H9 (cell line): ENCODE measurements at regions not wholly inside any gene's neighbourhood (a gene's known extent, or its start where the extent isn't known, plus 50 kb on each side); places are given as distances from the start of the nearest gene placed in this dataset.

ENCODE experiments used
- DNase-seq: peaks from one replicate; pipeline ENCODE4 v3.0.0-alpha.2; 2017
- H2AFZ ChIP-seq: one replicate; pipeline ENCODE4 v1.6.1; 2013; ENCODE audit warnings: mild to moderate bottlenecking, low read length, control low read depth, moderate library complexity
- H2AK5ac ChIP-seq: 2 replicates; pipeline ENCODE4 v1.6.1; 2013; ENCODE audit warnings: low read length, control low read depth, mixed read lengths; ENCODE audit not compliant: insufficient read length
- H2BK120ac ChIP-seq: one replicate; pipeline ENCODE4 v1.6.1; 2013; ENCODE audit warnings: low read depth, mild to moderate bottlenecking, low read length, control low read depth, inconsistent platforms; ENCODE audit not compliant: poor library complexity, severe bottlenecking
- H2BK12ac ChIP-seq: 2 replicates; pipeline ENCODE4 v1.6.1; 2013; ENCODE audit warnings: low read length, control low read depth, mixed read lengths, low read depth; ENCODE audit not compliant: insufficient read length
- H2BK15ac ChIP-seq: 2 replicates; pipeline ENCODE4 v1.6.1; 2013; ENCODE audit warnings: low read depth, low read length, control low read depth
- H2BK20ac ChIP-seq: one replicate; pipeline ENCODE4 v1.6.1; 2013; ENCODE audit warnings: low read depth, mild to moderate bottlenecking, low read length, control low read depth, inconsistent platforms; ENCODE audit not compliant: poor library complexity, severe bottlenecking
- H2BK5ac ChIP-seq: 2 replicates; pipeline ENCODE4 v1.6.1; 2013; ENCODE audit warnings: low read length, control low read depth, mixed read lengths; ENCODE audit not compliant: insufficient read length
- H3K14ac ChIP-seq: 2 replicates; pipeline ENCODE4 v1.6.1; 2013; ENCODE audit warnings: low read length, control low read depth; ENCODE audit not compliant: insufficient read depth
- H3K18ac ChIP-seq: 2 replicates; pipeline ENCODE4 v1.6.1; 2013; ENCODE audit warnings: low read depth, mild to moderate bottlenecking, mixed read lengths, low read length, control low read depth; ENCODE audit not compliant: insufficient read length
- H3K23ac ChIP-seq: 2 replicates; pipeline ENCODE4 v1.6.1; 2013; ENCODE audit warnings: low read length, control low read depth, mixed read lengths, low read depth; ENCODE audit not compliant: insufficient read length
- H3K23me2 ChIP-seq: 2 replicates; pipeline ENCODE4 v1.6.1; 2013; ENCODE audit warnings: low read depth, mild to moderate bottlenecking, mixed read lengths, low read length, control low read depth; ENCODE audit not compliant: insufficient read length, poor library complexity, severe bottlenecking
- H3K27ac ChIP-seq: 2 replicates; pipeline ENCODE4 v1.5.1; 2013; ENCODE audit warnings: low read length, control low read depth, mixed read lengths, low read depth; ENCODE audit not compliant: insufficient read length
- H3K27me3 ChIP-seq: 2 replicates; pipeline ENCODE4 v1.6.1; 2013; ENCODE audit warnings: low read length, control low read depth, inconsistent platforms; ENCODE audit not compliant: insufficient read depth
- H3K4ac ChIP-seq: 2 replicates; pipeline ENCODE4 v1.6.1; 2013; ENCODE audit warnings: low read depth, mild to moderate bottlenecking, control low read depth, inconsistent platforms, low read length, moderate library complexity
- H3K4me1 ChIP-seq: 2 replicates; pipeline ENCODE4 v1.6.1; 2013; ENCODE audit warnings: low read length, control low read depth, inconsistent platforms; ENCODE audit not compliant: insufficient read depth
- H3K4me2 ChIP-seq: 2 replicates; pipeline ENCODE4 v1.6.1; 2013; ENCODE audit warnings: low read length, control low read depth, mixed read lengths; ENCODE audit not compliant: insufficient read length, insufficient read depth
- H3K56ac ChIP-seq: 2 replicates; pipeline ENCODE4 v1.6.1; 2013; ENCODE audit warnings: low read depth, mild to moderate bottlenecking, mixed read lengths, low read length, control low read depth; ENCODE audit not compliant: insufficient read length
- H3K79me1 ChIP-seq: 2 replicates; pipeline ENCODE4 v1.6.1; 2013; ENCODE audit warnings: low read depth, mild to moderate bottlenecking, moderate library complexity, low read length, control low read depth, inconsistent platforms; ENCODE audit not compliant: insufficient read depth, poor library complexity, severe bottlenecking
- H3K79me2 ChIP-seq: 2 replicates; pipeline ENCODE4 v1.6.1; 2013; ENCODE audit warnings: low read length, control low read depth, inconsistent platforms; ENCODE audit not compliant: insufficient read depth
- H3K9ac ChIP-seq: 2 replicates; pipeline ENCODE4 v1.6.1; 2013; ENCODE audit warnings: low read length, control low read depth, mixed read lengths; ENCODE audit not compliant: insufficient read length; ENCODE audit errors: extremely low read depth
- H3K9me3 ChIP-seq: one replicate; pipeline ENCODE4 v1.6.1; 2013; ENCODE audit warnings: low read depth, low read length, inconsistent platforms; ENCODE audit not compliant: control insufficient read depth
- H3T11ph ChIP-seq: one replicate; pipeline ENCODE4 v1.6.1; 2013; ENCODE audit warnings: mild to moderate bottlenecking, low read length, control low read depth, inconsistent platforms
- H4K20me1 ChIP-seq: one replicate; pipeline ENCODE4 v1.6.1; 2013; ENCODE audit not compliant: control insufficient read depth, insufficient read length, insufficient read depth
- H4K5ac ChIP-seq: 2 replicates; pipeline ENCODE4 v1.6.1; 2013; ENCODE audit warnings: low read depth, mild to moderate bottlenecking, mixed read lengths, low read length, control low read depth; ENCODE audit not compliant: insufficient read length
- H4K8ac ChIP-seq: replicated peaks from 2 replicates; pipeline ENCODE4 v1.6.1; 2013; ENCODE audit warnings: low read length, control low read depth, mixed read lengths, low read depth; ENCODE audit not compliant: insufficient read length
- H4K91ac ChIP-seq: 2 replicates; pipeline ENCODE4 v1.6.1; 2013; ENCODE audit warnings: low read depth, mild to moderate bottlenecking, moderate library complexity, mixed read lengths, low read length, control low read depth; ENCODE audit not compliant: insufficient read length
- H3K27ac Mint-ChIP-seq, 3 experiments: 2 replicates in 2 of 3; 3 replicates in 1 of 3; pipeline ENCODE4 v1.8.0; 2020 to 2021; ENCODE audit warnings: mixed read lengths in 3 of 3, mild to moderate bottlenecking in 1 of 3, moderate library complexity in 1 of 3
- H3K27me3 Mint-ChIP-seq: 2 replicates; pipeline ENCODE4 v1.8.0; 2021; ENCODE audit warnings: low read depth, mild to moderate bottlenecking, moderate library complexity, mixed read lengths
- H3K36me3 Mint-ChIP-seq, 3 experiments: 2 replicates in 2 of 3; 3 replicates in 1 of 3; pipeline ENCODE4 v1.8.0; 2020 to 2021; ENCODE audit warnings: low read depth in 3 of 3, mixed read lengths in 3 of 3; ENCODE audit not compliant: insufficient read depth in 1 of 3
- H3K4me1 Mint-ChIP-seq, 2 experiments: 2 replicates each; pipeline ENCODE4 v1.8.0; 2020; ENCODE audit warnings: mixed read lengths in 2 of 2
- H3K4me3 Mint-ChIP-seq, 2 experiments: 2 replicates in 1 of 2; 3 replicates in 1 of 2; pipeline ENCODE4 v1.8.0; 2020 to 2021; ENCODE audit warnings: mild to moderate bottlenecking in 2 of 2, mixed read lengths in 2 of 2, moderate library complexity in 1 of 2
- H3K9me3 Mint-ChIP-seq, 2 experiments: 2 replicates in 1 of 2; 3 replicates in 1 of 2; pipeline ENCODE4 v1.8.0; 2020; ENCODE audit warnings: mild to moderate bottlenecking in 2 of 2, mixed read lengths in 2 of 2, moderate library complexity in 1 of 2
- WGBS: extraction: QIAGEN DNeasy Blood & Tissue Kit; methylation state at CpG from one replicate; pipeline ENCODE4 v1.1.7; 2013; ENCODE audit warnings: missing lambda C conversion rate, low lambda C conversion rate, mixed read lengths; ENCODE audit not compliant: insufficient read length; ENCODE audit errors: extremely low coverage; 5-methylcytosine and 5-hydroxymethylcytosine counted together
- TF ChIP-seq, protein P1 (sequence below): fragments of 200-600 bp; sonication (generic); conservative IDR thresholded peaks from 3 replicates; pipeline ENCODE4 v1.8.0; 2021; ENCODE audit warnings: antibody characterized with exemption, mild to moderate bottlenecking

DNA sequence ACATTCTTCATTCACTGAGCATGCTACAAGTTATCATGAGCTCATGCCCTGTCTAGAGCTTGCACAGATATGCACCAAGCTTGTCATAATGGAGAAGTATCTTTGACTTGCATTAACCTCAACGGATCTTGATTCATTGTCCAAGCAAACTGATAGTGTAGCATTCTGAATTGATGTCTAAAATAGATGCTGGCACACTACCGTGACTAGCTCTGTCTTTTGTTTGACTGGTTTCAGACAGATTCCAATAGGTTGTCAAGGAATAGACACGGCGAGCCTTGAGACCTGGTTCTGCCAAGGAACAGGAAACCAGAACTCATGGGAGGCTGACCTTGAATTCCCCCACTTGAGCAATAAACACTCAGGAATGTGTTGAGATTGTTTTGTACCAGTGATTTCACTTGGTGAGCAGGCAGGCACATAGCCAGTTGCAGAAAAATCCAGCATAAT lies 1153.1 kb upstream of the GJE1 start:
- H3K9me3 ChIP-seq = no peaks in the 10 kb centered on the region
- no peaks in the 10 kb centered on the region for H3K27me3 ChIP-seq
- H4K91ac ChIP-seq = no peak overlapping the region
- H4K8ac ChIP-seq = no peak overlapping the region
- no peak overlapping the region for H3K56ac ChIP-seq
- H3K4me1 ChIP-seq = no peaks in the 10 kb centered on the region
- no peak overlapping the region for H3K23ac ChIP-seq
- no peak overlapping the region for H4K5ac ChIP-seq
- no peak overlapping the region for H2BK15ac ChIP-seq
- H3K23me2 ChIP-seq = no peaks in the 10 kb centered on the region
- Mint-ChIP-seq H3K4me1 (no peaks in the 10 kb centered on the region), H3K9me3 (peaks cover 0 to 2% of the 10 kb centered on the region in 2 experiments; a peak in 2 of 5 replicates), H3K27ac (no peak overlapping the region), H3K27me3 (no peaks in the 10 kb centered on the region), H3K4me3 (no peak overlapping the region), H3K36me3 (no peaks in the 10 kb centered on the region)
- H3K14ac ChIP-seq = no peak overlapping the region
- H2BK20ac ChIP-seq = no peak overlapping the region
- no peak overlapping the region for H2AFZ ChIP-seq
- H3K27ac ChIP-seq = no peak overlapping the region
- H2BK5ac ChIP-seq = no peak overlapping the region
- H2AK5ac ChIP-seq = no peak overlapping the region
- H3K4me2 ChIP-seq = no peak overlapping the region
- H3K4ac ChIP-seq = no peak overlapping the region
- no peaks in the 10 kb centered on the region for H3K79me1 ChIP-seq
- no peaks in the 10 kb centered on the region for H4K20me1 ChIP-seq
- WGBS = no CpG with 5 or more reads among the region's 4 CpGs
- no peak overlapping the region for H3K18ac ChIP-seq
- no peak overlapping the region for H3T11ph ChIP-seq
- no peak overlapping the region for H2BK12ac ChIP-seq
- DNase-seq = no peak
- H2BK120ac ChIP-seq = no peak overlapping the region
- H3K79me2 ChIP-seq = no peaks in the 10 kb centered on the region
- no peak overlapping the region for H3K9ac ChIP-seq
- TF ChIP-seq, protein P1, sequence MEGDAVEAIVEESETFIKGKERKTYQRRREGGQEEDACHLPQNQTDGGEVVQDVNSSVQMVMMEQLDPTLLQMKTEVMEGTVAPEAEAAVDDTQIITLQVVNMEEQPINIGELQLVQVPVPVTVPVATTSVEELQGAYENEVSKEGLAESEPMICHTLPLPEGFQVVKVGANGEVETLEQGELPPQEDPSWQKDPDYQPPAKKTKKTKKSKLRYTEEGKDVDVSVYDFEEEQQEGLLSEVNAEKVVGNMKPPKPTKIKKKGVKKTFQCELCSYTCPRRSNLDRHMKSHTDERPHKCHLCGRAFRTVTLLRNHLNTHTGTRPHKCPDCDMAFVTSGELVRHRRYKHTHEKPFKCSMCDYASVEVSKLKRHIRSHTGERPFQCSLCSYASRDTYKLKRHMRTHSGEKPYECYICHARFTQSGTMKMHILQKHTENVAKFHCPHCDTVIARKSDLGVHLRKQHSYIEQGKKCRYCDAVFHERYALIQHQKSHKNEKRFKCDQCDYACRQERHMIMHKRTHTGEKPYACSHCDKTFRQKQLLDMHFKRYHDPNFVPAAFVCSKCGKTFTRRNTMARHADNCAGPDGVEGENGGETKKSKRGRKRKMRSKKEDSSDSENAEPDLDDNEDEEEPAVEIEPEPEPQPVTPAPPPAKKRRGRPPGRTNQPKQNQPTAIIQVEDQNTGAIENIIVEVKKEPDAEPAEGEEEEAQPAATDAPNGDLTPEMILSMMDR = no peak
